Upper lobe of left lung (tissue), 4 donors: ENCODE measurements at regions not wholly inside any gene's neighbourhood (a gene's known extent, or its start where the extent isn't known, plus 50 kb on each side); places are given as distances from the start of the nearest gene placed in this dataset.

Experiments
- POLR2A ChIP-seq, 4 donors: fragments of 450-650 bp; IDR thresholded peaks; one replicate each; pipeline ENCODE4 v1.5.1; 2016 to 2017; ENCODE audit warnings: antibody characterized with exemption in 4 of 4, mild to moderate bottlenecking in 2 of 4
- POLR2AphosphoS5 ChIP-seq, 2 donors: sonication (generic); formaldehyde crosslinking; IDR thresholded peaks; one replicate each; pipeline ENCODE4 v1.5.1; 2017; ENCODE audit warnings: antibody characterized with exemption in 2 of 2
- TF ChIP-seq, protein P1 (sequence below), 6 experiments: fragments of 450-650 bp in 4 of 6; fragments of 200-600 bp in 2 of 6; sonication (generic) in 2 of 6; IDR thresholded peaks; one replicate each; pipeline ENCODE4 v1.5.1; 2016 to 2019; ENCODE audit warnings: antibody characterized with exemption in 6 of 6

DNA sequence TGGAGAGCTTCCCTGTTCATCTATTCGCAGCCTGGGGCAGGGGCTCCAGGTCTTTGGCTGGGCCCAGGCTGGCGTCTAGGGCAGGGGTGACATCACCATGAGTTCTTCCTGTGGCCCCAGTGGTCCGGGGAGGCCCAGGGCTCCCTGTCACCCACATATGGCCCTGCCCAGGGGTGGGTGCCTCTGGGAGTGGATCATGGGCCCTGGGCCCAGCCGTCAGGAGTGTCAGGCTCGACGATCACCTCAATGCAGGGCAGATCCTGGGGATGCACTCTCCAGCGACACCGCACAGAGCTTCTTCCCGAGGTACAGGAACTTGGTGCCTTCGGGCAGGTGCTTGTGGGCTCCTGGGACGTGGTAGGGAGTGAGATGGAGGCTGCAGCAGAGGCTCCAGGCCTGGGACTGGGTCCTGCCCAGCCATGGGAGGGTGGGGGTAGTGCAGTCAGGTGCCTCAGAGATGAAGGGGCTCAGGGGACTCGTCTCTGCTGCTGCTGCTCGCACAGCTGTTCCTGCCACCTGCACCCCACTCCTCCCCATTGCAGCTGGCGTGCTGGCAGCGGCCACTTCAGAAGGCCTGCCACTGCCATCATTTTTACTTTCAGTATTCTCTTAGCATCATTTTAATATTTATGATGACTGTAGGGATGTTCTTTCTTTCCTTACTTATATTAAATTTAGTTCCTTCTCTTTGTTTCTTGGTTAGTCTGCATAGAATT is 196.0 kb upstream of the VRK2 start:
- TF ChIP-seq, protein P1, sequence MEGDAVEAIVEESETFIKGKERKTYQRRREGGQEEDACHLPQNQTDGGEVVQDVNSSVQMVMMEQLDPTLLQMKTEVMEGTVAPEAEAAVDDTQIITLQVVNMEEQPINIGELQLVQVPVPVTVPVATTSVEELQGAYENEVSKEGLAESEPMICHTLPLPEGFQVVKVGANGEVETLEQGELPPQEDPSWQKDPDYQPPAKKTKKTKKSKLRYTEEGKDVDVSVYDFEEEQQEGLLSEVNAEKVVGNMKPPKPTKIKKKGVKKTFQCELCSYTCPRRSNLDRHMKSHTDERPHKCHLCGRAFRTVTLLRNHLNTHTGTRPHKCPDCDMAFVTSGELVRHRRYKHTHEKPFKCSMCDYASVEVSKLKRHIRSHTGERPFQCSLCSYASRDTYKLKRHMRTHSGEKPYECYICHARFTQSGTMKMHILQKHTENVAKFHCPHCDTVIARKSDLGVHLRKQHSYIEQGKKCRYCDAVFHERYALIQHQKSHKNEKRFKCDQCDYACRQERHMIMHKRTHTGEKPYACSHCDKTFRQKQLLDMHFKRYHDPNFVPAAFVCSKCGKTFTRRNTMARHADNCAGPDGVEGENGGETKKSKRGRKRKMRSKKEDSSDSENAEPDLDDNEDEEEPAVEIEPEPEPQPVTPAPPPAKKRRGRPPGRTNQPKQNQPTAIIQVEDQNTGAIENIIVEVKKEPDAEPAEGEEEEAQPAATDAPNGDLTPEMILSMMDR (IDR thresholded peaks at IDR 0.05): no peak
- TF ChIP-seq POLR2A (IDR thresholded peaks at IDR 0.05): no peak
- TF ChIP-seq POLR2AphosphoS5 (IDR thresholded peaks at IDR 0.05): no peak
